ENCODE measurements at regions not wholly inside any gene's neighbourhood (a gene's known extent, or its start where the extent isn't known, plus 50 kb on each side); places are given as distances from the start of the nearest gene placed in this dataset.

GRCh38 chr9:3058409-3058808 lies 214.5 kb upstream of the PUM3 start:
- intact Hi-C loops (cut with DNase I; ENCODE audit: low total_unique reads) = no loop called here
- Histone ChIP-seq H3K27ac (no peak overlapping the region), H3K4me3 (no peak overlapping the region), H3K36me3 (no peaks in the 10 kb centered on the region), H3K27me3 (no peaks in the 10 kb centered on the region), H3K9me3 (no peaks in the 10 kb centered on the region), H3K4me1 (no peaks in the 10 kb centered on the region)
- DNase-seq (ENCODE audit: low spot score in 2 of 2) = no peak
- TF ChIP-seq CTCF (IDR thresholded peaks at IDR 0.05) (no peak), POLR2A (IDR thresholded peaks at IDR 0.05) (no peak), POLR2AphosphoS5 (IDR thresholded peaks at IDR 0.05) (no peak)

- Histone ChIP-seq H3K4me3 (no peak overlapping the region), H3K27ac (no peak overlapping the region), H3K36me3 (no peaks in the 10 kb centered on the region), H3K27me3 (no peaks in the 10 kb centered on the region), H3K4me1 (no peaks in the 10 kb centered on the region), H3K9me3 (no peaks in the 10 kb centered on the region)
- no peak for TF ChIP-seq POLR2A (IDR thresholded peaks at IDR 0.05)
- no peak for TF ChIP-seq POLR2AphosphoS5 (IDR thresholded peaks at IDR 0.05)
- TF ChIP-seq CTCF (IDR thresholded peaks at IDR 0.05) = no peak
- DNase-seq (ENCODE audit: low spot score in 2 of 2) = no peak
- intact Hi-C loops (cut with DNase I; ENCODE audit: low total_unique reads) = no loop called here
Observed at GRCh38 chr9:3054017-3054586, 210.2 kb upstream of the PUM3 start.

GRCh38 chr9:3049636-3050035 lies 205.7 kb upstream of the PUM3 start:
- intact Hi-C loops (cut with DNase I; ENCODE audit: low total_unique reads) = no loop called here
- no peaks in the 10 kb centered on the region for H3K36me3 ChIP-seq
- no peaks in the 10 kb centered on the region for H3K4me1 ChIP-seq
- H3K9me3 ChIP-seq = no peaks in the 10 kb centered on the region
- no peak overlapping the region for H3K27ac ChIP-seq
- DNase-seq (ENCODE audit: low spot score in 2 of 2) = no peak
- no peaks in the 10 kb centered on the region for H3K27me3 ChIP-seq
- H3K4me3 ChIP-seq = no peak overlapping the region
- no peak for TF ChIP-seq POLR2A (IDR thresholded peaks at IDR 0.05)

- no peak for TF ChIP-seq POLR2AphosphoS5 (IDR thresholded peaks at IDR 0.05)
- TF ChIP-seq POLR2A (IDR thresholded peaks at IDR 0.05) = no peak
- TF ChIP-seq CTCF (IDR thresholded peaks at IDR 0.05) = no peak
- no peaks in the 10 kb centered on the region for H3K9me3 ChIP-seq
- H3K27ac ChIP-seq = no peak overlapping the region
- intact Hi-C loops (cut with DNase I; ENCODE audit: low total_unique reads) = no loop called here
- no peaks in the 10 kb centered on the region for H3K27me3 ChIP-seq
- no peaks in the 10 kb centered on the region for H3K4me1 ChIP-seq
- H3K36me3 ChIP-seq = no peaks in the 10 kb centered on the region
- no peak for DNase-seq (ENCODE audit: low spot score in 2 of 2)
- no peak overlapping the region for H3K4me3 ChIP-seq
Observed at GRCh38 chr9:3047912-3048311, 204.0 kb upstream of the PUM3 start.

- TF ChIP-seq CTCF (IDR thresholded peaks at IDR 0.05) = no peak
- no peak for TF ChIP-seq POLR2AphosphoS5 (IDR thresholded peaks at IDR 0.05)
- no peak for TF ChIP-seq POLR2A (IDR thresholded peaks at IDR 0.05)
Observed at GRCh38 chr9:3045153-3045552, 201.3 kb upstream of the PUM3 start.

GRCh38 chr9:3043369-3043768 lies 199.5 kb upstream of the PUM3 start:
- Histone ChIP-seq H3K27me3 (no peaks in the 10 kb centered on the region), H3K36me3 (no peaks in the 10 kb centered on the region), H3K4me1 (no peaks in the 10 kb centered on the region), H3K27ac (no peak overlapping the region), H3K9me3 (no peaks in the 10 kb centered on the region), H3K4me3 (no peak overlapping the region)
- TF ChIP-seq POLR2AphosphoS5 (IDR thresholded peaks at IDR 0.05) = no peak
- TF ChIP-seq CTCF (IDR thresholded peaks at IDR 0.05) = no peak
- TF ChIP-seq POLR2A (IDR thresholded peaks at IDR 0.05) = no peak
- intact Hi-C loops (cut with DNase I; ENCODE audit: low total_unique reads) = no loop called here
- no peak for DNase-seq (ENCODE audit: low spot score in 2 of 2)

More at GRCh38 chr9:3045153-3045552, 201.3 kb upstream of the PUM3 start:
- no peaks in the 10 kb centered on the region for H3K9me3 ChIP-seq
- intact Hi-C loops (cut with DNase I; ENCODE audit: low total_unique reads) = no loop called here
- H3K4me1 ChIP-seq = no peaks in the 10 kb centered on the region
- no peaks in the 10 kb centered on the region for H3K27me3 ChIP-seq
- no peak overlapping the region for H3K4me3 ChIP-seq
- no peak for DNase-seq (ENCODE audit: low spot score in 2 of 2)
- no peak overlapping the region for H3K27ac ChIP-seq
- H3K36me3 ChIP-seq = no peaks in the 10 kb centered on the region
